ENCODE measurements at regions not wholly inside any gene's neighbourhood (a gene's known extent, or its start where the extent isn't known, plus 50 kb on each side); places are given as distances from the start of the nearest gene placed in this dataset.

DNA sequence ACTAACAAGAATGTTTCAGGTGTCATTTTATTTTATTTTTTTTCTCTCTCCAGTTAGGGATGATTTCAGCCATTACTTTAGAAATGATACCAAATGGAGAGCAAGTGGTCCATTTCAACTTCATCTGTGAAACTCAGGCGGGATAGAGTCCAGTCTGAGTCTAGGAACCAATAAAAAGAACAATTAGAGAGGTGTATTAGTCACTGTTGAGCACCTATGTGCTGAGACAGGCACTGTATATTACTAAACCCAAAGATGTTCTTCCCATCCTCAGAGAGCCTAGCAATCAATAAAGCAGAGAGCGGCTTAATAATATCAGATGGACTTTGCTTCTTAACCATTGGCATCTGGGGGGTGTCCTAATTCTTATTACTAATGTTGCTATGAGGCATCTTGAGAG, 410.3 kb upstream of the SLC24A2 start:
- no peaks in the 10 kb centered on the region for H3K27me3 Mint-ChIP-seq (ENCODE audit: low read depth)
- ATAC-seq, result no peak
- no peak for DNase-seq (ENCODE audit: low spot score)
- TF ChIP-seq RORB (CRISPR knock-in tag; IDR thresholded peaks at IDR 0.05), result no peak
- H3K4me3 Mint-ChIP-seq, result no peak overlapping the region
- H3K4me1 Mint-ChIP-seq, result peaks cover 28% of the 10 kb centered on the region
- ChIA-PET CTCF (no interaction called here), POLR2A (no interaction called here)
- H3K27ac Mint-ChIP-seq, result no peak overlapping the region
- peaks cover 20% of the 10 kb centered on the region for H3K9me3 Mint-ChIP-seq
- peaks cover 8% of the 10 kb centered on the region; the same call in 1 of the 2 replicates for H3K36me3 Mint-ChIP-seq

DNA sequence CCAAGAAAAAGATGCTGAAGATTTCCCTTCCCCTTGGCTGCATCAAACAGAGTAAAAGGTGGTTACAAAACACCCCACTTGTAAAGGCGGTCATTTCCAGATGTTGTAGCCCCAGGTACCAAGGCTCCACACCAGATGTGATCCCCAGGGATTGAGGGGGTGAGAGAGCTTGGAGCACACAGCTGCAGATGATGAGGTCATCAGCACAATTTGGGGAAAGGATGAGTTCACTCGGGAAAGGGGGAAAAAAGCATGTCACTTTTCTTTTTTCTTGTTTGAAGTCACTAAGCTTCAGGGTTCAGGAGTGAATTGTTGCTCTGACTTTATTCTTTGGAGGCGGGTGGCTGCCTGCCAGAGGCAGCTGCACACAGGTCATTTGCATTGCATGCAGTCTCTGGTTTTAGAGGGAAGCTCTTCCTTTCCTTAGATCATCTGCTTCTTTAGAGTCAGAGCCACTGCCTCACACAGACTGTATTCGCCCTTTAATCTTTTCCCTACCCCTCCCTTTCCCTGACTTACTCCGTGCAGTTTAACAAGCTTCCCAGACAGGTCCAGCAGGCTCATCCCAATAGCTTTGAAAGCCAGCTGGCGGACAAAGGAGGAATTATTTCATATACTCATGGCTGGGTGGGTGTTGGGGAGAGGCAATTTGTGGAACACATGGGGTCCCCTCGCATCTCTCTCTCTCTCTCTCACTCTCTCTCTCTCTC, 409.3 kb upstream of the SLC24A2 start:
- TF ChIP-seq FOXK1 (CRISPR knock-in tag; IDR thresholded peaks at IDR 0.05), result no peak
- TF ChIP-seq, protein P1, sequence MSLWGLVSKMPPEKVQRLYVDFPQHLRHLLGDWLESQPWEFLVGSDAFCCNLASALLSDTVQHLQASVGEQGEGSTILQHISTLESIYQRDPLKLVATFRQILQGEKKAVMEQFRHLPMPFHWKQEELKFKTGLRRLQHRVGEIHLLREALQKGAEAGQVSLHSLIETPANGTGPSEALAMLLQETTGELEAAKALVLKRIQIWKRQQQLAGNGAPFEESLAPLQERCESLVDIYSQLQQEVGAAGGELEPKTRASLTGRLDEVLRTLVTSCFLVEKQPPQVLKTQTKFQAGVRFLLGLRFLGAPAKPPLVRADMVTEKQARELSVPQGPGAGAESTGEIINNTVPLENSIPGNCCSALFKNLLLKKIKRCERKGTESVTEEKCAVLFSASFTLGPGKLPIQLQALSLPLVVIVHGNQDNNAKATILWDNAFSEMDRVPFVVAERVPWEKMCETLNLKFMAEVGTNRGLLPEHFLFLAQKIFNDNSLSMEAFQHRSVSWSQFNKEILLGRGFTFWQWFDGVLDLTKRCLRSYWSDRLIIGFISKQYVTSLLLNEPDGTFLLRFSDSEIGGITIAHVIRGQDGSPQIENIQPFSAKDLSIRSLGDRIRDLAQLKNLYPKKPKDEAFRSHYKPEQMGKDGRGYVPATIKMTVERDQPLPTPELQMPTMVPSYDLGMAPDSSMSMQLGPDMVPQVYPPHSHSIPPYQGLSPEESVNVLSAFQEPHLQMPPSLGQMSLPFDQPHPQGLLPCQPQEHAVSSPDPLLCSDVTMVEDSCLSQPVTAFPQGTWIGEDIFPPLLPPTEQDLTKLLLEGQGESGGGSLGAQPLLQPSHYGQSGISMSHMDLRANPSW (CRISPR knock-in tag; conservative IDR thresholded peaks at IDR 0.05; ENCODE audit: low read depth), result no peak
- TF ChIP-seq, protein P2, sequence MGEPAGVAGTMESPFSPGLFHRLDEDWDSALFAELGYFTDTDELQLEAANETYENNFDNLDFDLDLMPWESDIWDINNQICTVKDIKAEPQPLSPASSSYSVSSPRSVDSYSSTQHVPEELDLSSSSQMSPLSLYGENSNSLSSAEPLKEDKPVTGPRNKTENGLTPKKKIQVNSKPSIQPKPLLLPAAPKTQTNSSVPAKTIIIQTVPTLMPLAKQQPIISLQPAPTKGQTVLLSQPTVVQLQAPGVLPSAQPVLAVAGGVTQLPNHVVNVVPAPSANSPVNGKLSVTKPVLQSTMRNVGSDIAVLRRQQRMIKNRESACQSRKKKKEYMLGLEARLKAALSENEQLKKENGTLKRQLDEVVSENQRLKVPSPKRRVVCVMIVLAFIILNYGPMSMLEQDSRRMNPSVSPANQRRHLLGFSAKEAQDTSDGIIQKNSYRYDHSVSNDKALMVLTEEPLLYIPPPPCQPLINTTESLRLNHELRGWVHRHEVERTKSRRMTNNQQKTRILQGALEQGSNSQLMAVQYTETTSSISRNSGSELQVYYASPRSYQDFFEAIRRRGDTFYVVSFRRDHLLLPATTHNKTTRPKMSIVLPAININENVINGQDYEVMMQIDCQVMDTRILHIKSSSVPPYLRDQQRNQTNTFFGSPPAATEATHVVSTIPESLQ (CRISPR knock-in tag; IDR thresholded peaks at IDR 0.05), result no peak
- TF ChIP-seq, protein P3, sequence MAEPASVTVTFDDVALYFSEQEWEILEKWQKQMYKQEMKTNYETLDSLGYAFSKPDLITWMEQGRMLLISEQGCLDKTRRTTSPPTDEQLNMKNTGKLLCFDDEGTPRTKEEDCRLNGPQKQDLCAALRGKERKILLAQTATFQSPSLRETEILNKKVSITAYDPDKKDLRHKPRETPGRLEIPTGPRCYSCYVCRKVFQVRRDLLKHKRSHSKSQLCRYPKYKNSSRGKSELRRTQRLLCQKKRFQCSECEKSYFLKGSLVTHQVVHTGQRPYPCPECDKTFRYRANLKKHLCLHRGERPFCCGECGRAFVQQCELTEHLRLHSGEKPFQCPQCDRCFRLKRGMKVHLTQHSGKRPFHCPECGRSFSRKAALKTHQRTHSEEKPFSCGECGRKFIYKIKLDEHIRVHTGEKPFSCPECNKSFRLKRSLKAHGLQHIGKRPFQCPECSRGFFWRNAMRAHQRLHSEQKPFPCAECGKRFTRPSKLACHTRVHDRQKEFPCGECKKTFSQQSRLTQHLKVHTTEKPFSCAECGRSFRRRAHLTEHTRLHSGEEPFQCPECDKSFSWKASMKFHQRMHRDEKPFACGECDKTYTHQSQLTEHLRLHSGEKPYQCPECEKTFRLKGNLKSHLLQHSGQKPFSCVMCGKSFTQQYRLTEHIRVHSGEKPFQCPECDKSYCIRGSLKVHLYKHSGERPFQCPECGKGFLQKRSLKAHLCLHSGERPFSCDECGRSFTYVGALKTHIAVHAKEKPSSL (CRISPR knock-in tag; conservative IDR thresholded peaks at IDR 0.05), result no peak
- no peak for TF ChIP-seq ETV6 (CRISPR knock-in tag; IDR thresholded peaks at IDR 0.05)
- no peak for TF ChIP-seq GTF2I (CRISPR knock-in tag; conservative IDR thresholded peaks at IDR 0.05)
- TF ChIP-seq KAT7 (CRISPR knock-in tag; IDR thresholded peaks at IDR 0.05; ENCODE audit: borderline replicate concordance), result no peak
- no peak for TF ChIP-seq MYBL2 (CRISPR knock-in tag; IDR thresholded peaks at IDR 0.05)
- no peak for TF ChIP-seq MXD4 (CRISPR knock-in tag; IDR thresholded peaks at IDR 0.05; ENCODE audit: borderline replicate concordance)
- no peak for TF ChIP-seq ZNF671 (CRISPR knock-in tag; IDR thresholded peaks at IDR 0.05)
- TF ChIP-seq, protein P4, sequence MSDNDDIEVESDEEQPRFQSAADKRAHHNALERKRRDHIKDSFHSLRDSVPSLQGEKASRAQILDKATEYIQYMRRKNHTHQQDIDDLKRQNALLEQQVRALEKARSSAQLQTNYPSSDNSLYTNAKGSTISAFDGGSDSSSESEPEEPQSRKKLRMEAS (CRISPR knock-in tag; IDR thresholded peaks at IDR 0.05), result no peak
- TF ChIP-seq ZNF416 (CRISPR knock-in tag; IDR thresholded peaks at IDR 0.05), result no peak
- no peak for TF ChIP-seq JUN (CRISPR knock-in tag; IDR thresholded peaks at IDR 0.05)
- TF ChIP-seq FOXP1 (CRISPR knock-in tag; IDR thresholded peaks at IDR 0.05; ENCODE audit: borderline replicate concordance), result no peak
- no peak for TF ChIP-seq SOX15 (CRISPR knock-in tag; IDR thresholded peaks at IDR 0.05)
- no peak for TF ChIP-seq ESRRA (CRISPR knock-in tag; IDR thresholded peaks at IDR 0.05; ENCODE audit: borderline replicate concordance)
- no peak for TF ChIP-seq SP1 (CRISPR knock-in tag; conservative IDR thresholded peaks at IDR 0.05)
- peak overlapping the region; percentile 22; the same call in 1 of the 2 replicates for H3K4me3 Mint-ChIP-seq
- peak overlapping the region; percentile 37; the same call in 1 of the 2 replicates for H3K27ac Mint-ChIP-seq
- peaks cover 8% of the 10 kb centered on the region; the same call in 1 of the 2 replicates for H3K36me3 Mint-ChIP-seq
- ChIA-PET POLR2A (no interaction called here), CTCF (interaction anchor here (1.0 to 1.3 kb wide), 2 partner anchors 8 to 263 kb away, joined by 3 to 5 read pairs; no protein-coding TSS in a partner anchor)
- H3K27me3 Mint-ChIP-seq (ENCODE audit: low read depth), result no peaks in the 10 kb centered on the region
- ATAC-seq, result peak; percentile 86
- H3K9me3 Mint-ChIP-seq, result peaks cover 20% of the 10 kb centered on the region
- DNase-seq (ENCODE audit: low spot score), result no peak
- H3K4me1 Mint-ChIP-seq, result peaks cover 27% of the 10 kb centered on the region
